ENCODE measurements at regions not wholly inside any gene's neighbourhood (a gene's known extent, or its start where the extent isn't known, plus 50 kb on each side); places are given as distances from the start of the nearest gene placed in this dataset.
"Not testable (repeated sequence)": the region's sequence is repeated elsewhere in the genome, so short reads cannot be mapped to it uniquely, and the experiment has no call there.

GRCh38 chr16:29234536-29235275 is 171.8 kb downstream of the NPIPB11 start:
- TF ChIP-seq CTCF, POLR2A (IDR thresholded peaks at IDR 0.05): not testable (repeated sequence)

All from testis (tissue), 2 donors.